EH (cell line): ENCODE measurements at regions not wholly inside any gene's neighbourhood (a gene's known extent, or its start where the extent isn't known, plus 50 kb on each side); places are given as distances from the start of the nearest gene placed in this dataset.

ENCODE experiments used
- DNase-seq: peaks from one replicate; pipeline ENCODE4 v3.0.0-alpha.2; 2015; ENCODE audit warnings: low read depth

- DNase-seq, result no peak
Measured at GRCh38 chr22:49111085-49111484, 716.6 kb downstream of the BRD1 start.

GRCh38 chr22:49108636-49109315, 718.9 kb downstream of the BRD1 start:
- DNase-seq, result no peak

DNA sequence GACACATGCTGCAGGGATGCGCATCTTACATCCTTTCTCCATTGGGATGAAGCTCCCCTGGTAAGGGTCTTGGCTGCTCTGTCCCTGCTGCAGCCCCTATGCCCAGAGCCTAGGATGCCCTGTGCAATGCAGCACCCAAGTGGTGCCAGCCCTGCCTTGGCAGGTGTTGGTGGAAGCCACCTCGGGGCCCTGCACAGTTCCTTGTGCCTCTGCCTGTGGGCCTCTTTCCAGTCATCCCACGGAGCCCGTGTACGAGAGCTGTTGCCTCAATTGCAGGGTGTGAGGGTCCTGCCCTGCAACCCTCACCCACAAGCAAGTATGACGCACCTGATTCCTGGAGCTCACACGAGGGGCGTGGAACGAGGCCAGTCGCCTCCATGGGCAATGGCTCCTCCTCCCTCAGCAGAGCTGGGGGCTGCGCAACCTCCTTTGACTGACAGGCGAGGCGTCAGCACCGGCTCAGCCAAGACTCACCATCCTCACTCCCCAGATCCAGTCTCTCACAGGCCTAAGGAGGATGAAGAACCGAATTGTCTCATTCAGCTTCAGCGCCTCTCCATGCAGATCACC, 719.6 kb downstream of the BRD1 start:
- no peak for DNase-seq

DNA sequence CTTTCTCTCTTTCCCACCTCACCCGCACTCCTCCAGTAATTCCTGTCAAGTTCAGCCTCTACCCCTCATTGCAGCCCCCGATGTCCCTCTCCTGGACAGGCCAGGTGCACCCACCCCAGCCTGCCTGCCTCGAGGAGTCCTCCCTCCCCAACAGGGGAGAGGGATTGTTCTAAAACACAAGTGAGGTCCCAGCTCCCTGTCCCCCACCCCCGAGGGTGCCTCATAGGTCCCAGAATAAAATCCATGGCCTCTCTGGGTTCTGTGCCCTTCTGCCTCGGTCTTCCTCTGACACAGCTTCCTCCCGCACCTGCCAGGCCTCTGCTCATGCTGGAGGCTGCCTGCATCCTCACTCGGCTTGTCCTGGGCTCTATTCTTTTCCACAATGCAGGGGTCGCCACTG, 720.1 kb downstream of the BRD1 start:
- DNase-seq, result no peak

DNA sequence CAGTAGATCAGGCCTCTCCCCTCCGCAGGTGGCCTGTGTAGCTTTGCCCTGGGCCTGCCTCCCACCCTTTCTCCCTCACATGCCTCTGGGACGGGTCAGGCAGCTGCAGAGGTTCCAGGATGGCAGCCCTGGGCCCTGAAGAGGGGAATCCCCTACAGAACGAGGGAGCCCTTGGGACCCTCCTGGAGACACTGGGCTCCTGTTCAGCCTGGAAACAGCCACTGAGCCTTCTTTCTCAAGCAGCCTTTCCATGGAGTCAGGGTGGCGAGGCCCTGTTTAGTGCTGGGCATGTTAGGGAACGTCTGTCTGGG, 720.9 kb downstream of the BRD1 start:
- DNase-seq, result no peak

DNA sequence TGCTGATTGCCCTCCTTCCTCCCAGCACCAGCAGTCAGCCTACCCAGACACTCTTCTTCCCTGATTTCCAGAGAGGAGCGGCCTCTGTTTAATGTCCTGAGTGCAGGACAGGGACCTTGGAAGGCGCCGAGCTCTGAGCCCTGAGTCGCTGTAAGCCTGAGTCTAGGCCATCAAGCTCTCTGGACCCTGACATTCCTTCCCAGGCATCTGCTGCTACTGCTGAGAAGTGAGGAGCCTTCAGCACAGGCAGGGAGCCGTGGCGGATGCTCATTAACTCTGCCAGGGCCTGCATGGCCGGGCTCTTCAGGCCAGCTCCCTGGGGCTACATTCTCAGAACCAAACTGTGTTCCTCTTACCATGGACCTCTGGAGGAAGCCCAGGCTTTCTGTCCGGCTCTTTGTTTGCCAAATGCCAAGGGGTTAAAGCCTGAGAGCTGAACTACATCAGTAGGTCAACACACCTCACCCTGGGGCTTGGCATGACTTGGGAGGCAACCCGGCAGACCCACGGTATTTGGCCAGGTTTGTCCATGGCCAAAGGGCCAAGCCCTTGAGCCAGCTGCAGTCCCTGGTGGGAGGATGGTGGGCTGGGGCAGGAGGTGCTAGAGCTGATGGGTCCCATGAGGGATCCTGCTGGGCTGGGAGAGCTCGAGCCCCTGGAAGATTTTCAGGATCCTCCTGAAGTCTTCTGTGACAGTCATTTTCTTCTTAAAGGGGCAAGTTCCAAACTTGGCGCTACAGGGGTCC, 721.4 kb downstream of the BRD1 start:
- DNase-seq, result no peak

DNA sequence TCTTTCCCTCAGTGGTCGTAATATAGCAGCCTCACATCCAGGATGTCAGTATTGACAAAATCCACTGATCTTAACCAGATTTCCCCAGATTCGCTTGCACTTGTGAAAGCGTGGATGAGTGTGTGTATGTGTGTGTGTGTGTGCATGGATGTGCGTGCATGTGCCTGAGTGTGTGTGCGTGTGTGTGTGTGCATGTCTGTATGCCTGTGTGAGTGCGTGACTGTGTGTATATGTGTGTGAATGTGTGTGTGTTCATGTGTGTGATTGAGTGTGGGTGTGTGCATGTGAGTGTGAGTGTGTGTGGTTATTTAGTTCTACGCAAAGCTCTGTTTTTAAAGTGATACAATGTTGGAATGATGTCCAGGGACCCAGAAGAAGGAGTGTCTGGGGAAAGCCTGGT, 723.2 kb downstream of the BRD1 start:
- DNase-seq, result no peak

GRCh38 chr22:49103314-49104059, 724.2 kb downstream of the BRD1 start:
- DNase-seq, result no peak

- no peak for DNase-seq
Measured at GRCh38 chr22:49102367-49102766, 725.3 kb downstream of the BRD1 start.

GRCh38 chr22:49101873-49102272, 725.8 kb downstream of the BRD1 start:
- DNase-seq, result no peak

- no peak for DNase-seq
Measured at GRCh38 chr22:49101225-49101624, 726.4 kb downstream of the BRD1 start.

DNA sequence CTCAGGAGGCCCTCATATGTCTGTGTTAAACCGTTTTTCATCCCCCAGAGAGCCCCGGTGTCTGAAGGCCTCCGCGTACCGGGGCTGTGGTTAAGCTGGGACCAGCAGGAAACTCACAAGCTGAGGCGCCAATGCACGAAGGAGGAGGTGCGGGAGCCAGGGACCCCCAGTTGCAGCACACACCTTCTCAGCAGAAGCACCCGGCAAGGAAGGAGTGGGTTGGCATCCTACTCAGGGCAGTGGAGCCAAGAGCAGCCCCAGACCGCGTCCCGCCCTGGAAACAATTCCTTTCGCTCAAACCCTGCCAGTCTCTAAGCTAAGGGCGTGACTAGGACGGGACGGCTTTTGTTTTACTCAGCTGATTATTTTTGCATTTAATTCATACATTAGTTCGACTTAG, 726.9 kb downstream of the BRD1 start:
- no peak for DNase-seq

DNA sequence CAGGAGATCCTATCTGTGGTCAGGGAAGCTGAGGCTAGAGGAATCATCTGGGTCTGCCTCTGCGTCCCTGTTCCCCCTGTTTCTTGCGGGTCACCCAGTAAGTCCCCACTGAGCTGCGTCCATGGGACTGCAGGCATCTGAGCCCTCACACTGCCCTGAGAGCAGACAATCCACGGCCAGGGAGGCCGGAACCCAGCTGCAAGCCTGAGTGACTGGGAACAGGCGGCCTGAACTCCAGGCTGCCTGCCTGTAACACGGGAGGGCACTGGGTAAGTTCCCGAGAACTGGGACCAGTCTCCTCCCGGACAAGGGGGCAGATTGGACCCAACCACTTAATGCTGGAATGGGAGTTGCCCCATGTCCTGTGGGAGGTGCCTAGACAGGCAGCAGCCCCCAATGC, 727.4 kb downstream of the BRD1 start:
- DNase-seq, result no peak

GRCh38 chr22:49099496-49100124, 728.1 kb downstream of the BRD1 start:
- DNase-seq, result no peak

DNA sequence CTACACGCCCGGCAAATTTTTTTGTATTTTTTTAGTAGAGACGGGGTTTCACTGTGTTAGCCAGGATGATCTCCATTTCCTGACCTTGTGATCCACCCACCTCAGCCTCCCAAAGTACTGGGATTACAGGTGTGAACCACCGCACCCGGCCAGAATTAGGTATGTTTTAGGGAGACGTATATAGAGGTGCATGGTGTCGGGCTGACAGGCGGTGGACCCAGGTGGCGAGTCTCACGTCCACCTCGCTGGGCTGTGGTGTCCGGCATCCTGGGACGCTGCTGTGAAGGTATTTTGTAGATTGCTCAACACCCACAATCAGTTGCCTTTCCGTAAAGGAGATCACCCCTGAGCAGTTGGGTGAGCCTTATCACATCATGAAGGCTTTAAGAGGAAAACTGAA, 728.6 kb downstream of the BRD1 start:
- DNase-seq, result no peak

DNA sequence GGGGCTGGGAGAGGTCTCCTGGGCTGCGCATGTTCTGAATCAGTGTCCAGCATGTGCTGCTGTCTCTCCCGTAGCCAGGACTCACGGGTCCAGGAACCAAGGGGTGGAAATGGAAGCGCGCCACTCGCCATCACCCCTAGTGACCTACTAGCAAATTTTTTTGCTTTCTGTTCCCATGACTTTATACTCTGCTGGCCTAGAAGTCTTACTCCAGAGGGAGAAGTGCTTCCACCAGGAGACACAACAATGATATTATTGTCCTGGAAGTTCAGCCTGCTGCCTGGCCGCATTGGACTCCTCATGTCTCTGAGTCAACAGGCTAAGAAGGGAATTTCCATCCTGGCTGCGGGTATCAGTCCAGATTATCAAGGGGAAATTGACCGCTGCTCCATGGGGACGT, 729.7 kb downstream of the BRD1 start:
- no peak for DNase-seq

- no peak for DNase-seq
Measured at GRCh38 chr22:49097171-49097925, 730.3 kb downstream of the BRD1 start.

GRCh38 chr22:49096476-49096875, 731.2 kb downstream of the BRD1 start:
- no peak for DNase-seq

- no peak for DNase-seq
Measured at GRCh38 chr22:49095366-49095765, 732.3 kb downstream of the BRD1 start.

DNA sequence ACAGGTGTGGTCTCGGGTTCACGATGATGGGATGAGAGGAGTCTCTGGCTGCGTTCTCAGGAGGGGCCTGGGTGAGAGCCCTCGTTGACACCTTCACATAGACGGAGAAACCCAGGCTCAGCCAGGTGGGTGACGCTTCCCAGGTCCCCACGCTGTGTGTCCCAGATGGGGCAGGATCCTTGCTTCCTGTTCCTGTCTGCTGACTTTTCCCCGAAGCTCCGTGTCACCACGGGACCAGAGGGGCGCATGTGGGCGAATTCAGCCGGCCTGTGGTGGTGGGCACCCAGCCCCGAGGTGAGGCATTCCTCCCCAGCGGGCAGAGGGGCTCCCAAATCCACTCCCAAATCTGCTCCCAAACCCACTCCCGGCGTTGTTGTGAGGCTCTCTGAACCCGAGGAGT, 732.8 kb downstream of the BRD1 start:
- DNase-seq, result no peak

DNA sequence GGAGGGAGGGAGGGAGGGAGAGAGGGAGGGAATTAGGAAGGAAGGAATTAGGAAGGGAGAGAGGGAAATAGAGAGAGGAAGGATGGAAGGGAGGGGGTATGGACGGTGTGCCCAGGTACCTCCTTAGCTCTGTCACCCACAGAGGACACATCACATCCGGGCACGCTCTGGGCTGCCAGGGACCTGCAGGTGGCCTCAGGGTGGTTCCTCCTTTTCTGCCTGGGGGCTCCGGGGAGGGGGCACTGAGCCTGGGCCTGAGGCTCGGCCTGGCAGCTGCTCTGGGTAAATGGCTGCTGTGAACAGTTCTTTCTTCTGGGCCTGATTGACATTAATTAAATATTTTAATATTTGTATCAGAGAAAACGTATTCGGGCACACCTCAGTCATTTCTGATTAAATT, 733.5 kb downstream of the BRD1 start:
- no peak for DNase-seq
